DMS53 treated with DMSO at 0.1 percent for 48 hours (cell line): ENCODE measurements at regions not wholly inside any gene's neighbourhood (a gene's known extent, or its start where the extent isn't known, plus 50 kb on each side); places are given as distances from the start of the nearest gene placed in this dataset.
"Not testable (repeated sequence)": the region's sequence is repeated elsewhere in the genome, so short reads cannot be mapped to it uniquely, and the experiment has no call there.

Experiments
- DNase-seq: peaks from one replicate; lab custom pipeline; 2025; ENCODE audit not compliant: unreplicated experiment; lab: John Stamatoyannopoulos, UW

GRCh38 chr2:215556979-215557378 lies 121.1 kb upstream of the FN1 start:
- no peak for DNase-seq

GRCh38 chr2:215554689-215555498 lies 119.0 kb upstream of the FN1 start:
- no peak for DNase-seq

GRCh38 chr2:215553946-215554345 lies 118.1 kb upstream of the FN1 start:
- DNase-seq, result no peak

GRCh38 chr2:215552144-215552580 lies 116.3 kb upstream of the FN1 start:
- DNase-seq, result no peak

- no peak for DNase-seq
These were observed 114.5 kb upstream of the FN1 start for GRCh38 chr2:215550331-215550730.

- DNase-seq, result no peak
These were observed 112.8 kb upstream of the FN1 start for GRCh38 chr2:215548714-215549113.

GRCh38 chr2:215542690-215543089 lies 106.8 kb upstream of the FN1 start:
- no peak for DNase-seq

GRCh38 chr2:215540658-215541057 lies 104.8 kb upstream of the FN1 start:
- DNase-seq, result no peak

- DNase-seq, result no peak
These were observed 101.7 kb upstream of the FN1 start for GRCh38 chr2:215537611-215538010.

GRCh38 chr2:215536510-215536909 lies 100.6 kb upstream of the FN1 start:
- DNase-seq, result no peak

GRCh38 chr2:215535741-215536140 lies 99.9 kb upstream of the FN1 start:
- DNase-seq, result no peak

- no peak for DNase-seq
These were observed 99.3 kb upstream of the FN1 start for GRCh38 chr2:215535125-215535668.

GRCh38 chr2:215533716-215534115 lies 97.8 kb upstream of the FN1 start:
- not testable (repeated sequence) for DNase-seq

GRCh38 chr2:215532844-215533243 lies 97.0 kb upstream of the FN1 start:
- DNase-seq, result no peak

- DNase-seq, result no peak
These were observed 95.4 kb upstream of the FN1 start for GRCh38 chr2:215531284-215531683.

GRCh38 chr2:215530191-215530968 lies 94.5 kb upstream of the FN1 start:
- no peak for DNase-seq

- DNase-seq, result no peak
These were observed 93.4 kb upstream of the FN1 start for GRCh38 chr2:215529271-215529670.

- no peak for DNase-seq
These were observed 92.7 kb upstream of the FN1 start for GRCh38 chr2:215528555-215528954.

GRCh38 chr2:215527736-215528135 lies 91.9 kb upstream of the FN1 start:
- DNase-seq, result no peak

GRCh38 chr2:215526341-215526740 lies 90.5 kb upstream of the FN1 start:
- DNase-seq, result no peak

- DNase-seq, result no peak
These were observed 86.4 kb upstream of the FN1 start for GRCh38 chr2:215522237-215522636.

GRCh38 chr2:215521031-215521430 lies 85.2 kb upstream of the FN1 start:
- DNase-seq, result no peak
